ENCODE measurements at regions not wholly inside any gene's neighbourhood (a gene's known extent, or its start where the extent isn't known, plus 50 kb on each side); places are given as distances from the start of the nearest gene placed in this dataset.

- Histone ChIP-seq H2AFZ (ENCODE audit: low read length) (no peak overlapping the region), H3K9ac (replicated peaks in 1 of 4; ENCODE audit: extremely low read depth in 1 of 4, low read depth in 3 of 4, low read length in 3 of 4) (no peak overlapping the region), H4K91ac (replicated peaks; ENCODE audit: insufficient read length, low read length) (no peak overlapping the region), H3K4ac (replicated peaks; ENCODE audit: insufficient read length, low read depth, low read length) (no peak overlapping the region), H3K4me2 (ENCODE audit: insufficient read depth in 1 of 2, low read depth in 2 of 2, low read length in 2 of 2) (no peak overlapping the region), H3K4me1 (replicated peaks in 1 of 4; ENCODE audit: control insufficient read depth in 3 of 4, insufficient read depth in 4 of 4, low read length in 3 of 4) (no peaks in the 10 kb centered on the region), H2BK15ac (ENCODE audit: low read length) (no peak overlapping the region), H2BK5ac (ENCODE audit: low read depth, low read length) (no peak overlapping the region), H4K20me1 (replicated peaks in 1 of 2; ENCODE audit: control insufficient read depth in 1 of 2, insufficient read depth in 2 of 2, low read length in 2 of 2) (no peaks in the 10 kb centered on the region), H3K9me3 (ENCODE audit: insufficient read depth in 2 of 2, low read depth in 1 of 2, low read length in 1 of 2) (no peaks in the 10 kb centered on the region), H3K23ac (ENCODE audit: insufficient read length) (no peak overlapping the region), H2BK12ac (ENCODE audit: low read depth, low read length) (no peak overlapping the region), H3K79me2 (ENCODE audit: control insufficient read depth in 1 of 2, insufficient read depth in 2 of 2, low read length in 2 of 2) (no peaks in the 10 kb centered on the region), H3K36me3 (ENCODE audit: control insufficient read depth in 2 of 4, insufficient read depth in 4 of 4, low read length in 3 of 4) (no peaks in the 10 kb centered on the region), H3K18ac (ENCODE audit: extremely low read depth, low read length) (no peak overlapping the region), H2BK120ac (replicated peaks; ENCODE audit: low read depth, low read length) (no peak overlapping the region), H3K79me1 (ENCODE audit: low read depth, low read length) (no peaks in the 10 kb centered on the region), H2BK20ac (ENCODE audit: low read length) (no peak overlapping the region), H3K14ac (ENCODE audit: insufficient read length) (no peak overlapping the region), H3K56ac (replicated peaks; ENCODE audit: insufficient read length, low read depth, low read length) (no peak overlapping the region), H2AK5ac (ENCODE audit: low read depth, low read length) (no peak overlapping the region), H3K27me3 (replicated peaks in 1 of 4; ENCODE audit: control insufficient read depth in 3 of 4, extremely low read depth in 1 of 4, insufficient read depth in 3 of 4, low read length in 3 of 4) (no peaks in the 10 kb centered on the region), H3K23me2 (ENCODE audit: low read depth, low read length) (no peaks in the 10 kb centered on the region; the same call in 1 of the 2 replicates), H3K27ac (ENCODE audit: low read depth, low read length) (no peak overlapping the region), H4K8ac (ENCODE audit: extremely low read depth, insufficient read depth, low read length) (no peak overlapping the region), H3K4me3 (ENCODE audit: extremely low read depth in 1 of 4, insufficient read depth in 2 of 4, low read depth in 3 of 4, low read length in 4 of 4) (no peak overlapping the region), H4K5ac (ENCODE audit: insufficient read length, low read depth, low read length) (no peak overlapping the region)
- POLR2A ChIA-PET (ENCODE audit: partially characterized antibody): no interaction called here
- DNase-seq (ENCODE audit: low read depth in 1 of 2, low spot score in 2 of 2) (no peak), FAIRE-seq (no peak)
- WGBS, 2 experiments (ENCODE audit: extremely low coverage in 1 of 2, insufficient coverage in 1 of 2, insufficient read length in 1 of 2, insufficient replicate concordance in 2 of 2, low coverage in 1 of 2, low lambda C conversion rate in 2 of 2, missing lambda C conversion rate in 1 of 2): 92% methylated on average over 1 of the region's 1 CpG; no CpG with 5 or more reads in 1 of the 2 experiments
- CTCF ChIA-PET (ENCODE audit: partially characterized antibody): no interaction called here
- TF ChIP-seq, protein P1, sequence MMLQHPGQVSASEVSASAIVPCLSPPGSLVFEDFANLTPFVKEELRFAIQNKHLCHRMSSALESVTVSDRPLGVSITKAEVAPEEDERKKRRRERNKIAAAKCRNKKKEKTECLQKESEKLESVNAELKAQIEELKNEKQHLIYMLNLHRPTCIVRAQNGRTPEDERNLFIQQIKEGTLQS (IDR thresholded peaks at IDR 0.05; ENCODE audit: insufficient read depth, low read depth, low read length): no peak
- TF ChIP-seq HDAC2 (IDR thresholded peaks at IDR 0.05; ENCODE audit: borderline replicate concordance in 1 of 2, low read depth in 2 of 2, low read length in 2 of 2) (no peak), GTF2F1 (IDR thresholded peaks at IDR 0.05; ENCODE audit: borderline replicate concordance, low read depth, low read length) (no peak), JUN (IDR thresholded peaks at IDR 0.05; ENCODE audit: low read depth, low read length) (no peak), SIN3A (conservative IDR thresholded peaks at IDR 0.05 in 1 of 2, IDR thresholded peaks at IDR 0.05 in 1 of 2; ENCODE audit: low read depth in 1 of 2, low read length in 2 of 2) (no peak), KDM5A (IDR thresholded peaks at IDR 0.05; ENCODE audit: low read length) (no peak), CTBP2 (IDR thresholded peaks at IDR 0.05; ENCODE audit: borderline replicate concordance, insufficient read depth, insufficient read length, low read length) (no peak), ASH2L (IDR thresholded peaks at IDR 0.05; ENCODE audit: low read length) (no peak), KDM4A (IDR thresholded peaks at IDR 0.05; ENCODE audit: low read depth, low read length, severe bottlenecking) (no peak), KDM1A (IDR thresholded peaks at IDR 0.05; ENCODE audit: borderline replicate concordance, low read length) (no peak), JUND (IDR thresholded peaks at IDR 0.05; ENCODE audit: low read length) (no peak), BCL11A (IDR thresholded peaks at IDR 0.05; ENCODE audit: low read depth in 2 of 2, low read length in 2 of 2) (no peak), FOSL1 (IDR thresholded peaks at IDR 0.05; ENCODE audit: insufficient read depth, low read depth, low read length) (no peak), SP4 (IDR thresholded peaks at IDR 0.05; ENCODE audit: low read length) (no peak)
Measured at GRCh38 chr9:29669613-29670012, 2096.3 kb upstream of the C9orf72 start.
